ENCODE measurements at regions not wholly inside any gene's neighbourhood (a gene's known extent, or its start where the extent isn't known, plus 50 kb on each side); places are given as distances from the start of the nearest gene placed in this dataset.

GRCh38 chr4:12458621-12459020, 1025.5 kb downstream of the RAB28 start:
- TF ChIP-seq CTCF (IDR thresholded peaks at IDR 0.05) (no peak), POLR2A (IDR thresholded peaks at IDR 0.05) (no peak), EP300 (IDR thresholded peaks at IDR 0.05; ENCODE audit: low read depth) (no peak), POLR2AphosphoS5 (IDR thresholded peaks at IDR 0.05) (no peak)

Measured in transverse colon (tissue), 4 donors.